Endothelial cell of umbilical vein (primary cell): ENCODE measurements at regions not wholly inside any gene's neighbourhood (a gene's known extent, or its start where the extent isn't known, plus 50 kb on each side); places are given as distances from the start of the nearest gene placed in this dataset.

ENCODE experiments used
- BruUV-seq: library from RNA; stranded (reverse); fragments of 400-500 nt; replicated peaks from 2 replicates; lab custom pipeline; 2021; lab: Mats Ljungman, UMichigan
- CTCF ChIA-PET: fragments of 300-600, 350-600 bp; sonication (Branson Sonifier 250); formaldehyde crosslinking; loops from one replicate; lab custom pipeline; 2021; ENCODE audit warnings: antibody characterized with exemption, inconsistent platforms; lab: Charles Lee
- POLR2A ChIA-PET: fragments of 300-600, 350-600 bp; sonication (Branson Sonifier 250); formaldehyde crosslinking; loops from one replicate; lab custom pipeline; 2021; ENCODE audit warnings: antibody characterized with exemption, inconsistent platforms; lab: Charles Lee
- DNase-seq: peaks from one replicate; pipeline ENCODE4 v3.0.0-alpha.2; 2011; ENCODE audit warnings: low read depth, low spot score
- FAIRE-seq: peaks from 2 replicates; lab custom pipeline; 2011; peaks lifted over from hg19 to GRCh38; lab: Jason Lieb, UNC
- H2AFZ ChIP-seq: 2 replicates; pipeline ENCODE4 v1.6.0; 2012; ENCODE audit warnings: low read depth, low read length, control low read depth, inconsistent platforms
- H3K27ac ChIP-seq: 2 replicates; pipeline ENCODE4 v1.5.1; 2011; ENCODE audit warnings: low read depth, mild to moderate bottlenecking, control low read depth, low read length, moderate library complexity; ENCODE audit not compliant: insufficient read depth
- H3K27me3 ChIP-seq, 2 experiments: 2 replicates each; pipeline versions ENCODE4 v1.6.0 to v1.6.1; 2011; ENCODE audit warnings: low read length in 2 of 2, mixed read lengths in 1 of 2; ENCODE audit not compliant: control insufficient read depth in 2 of 2, insufficient read depth in 2 of 2
- H3K36me3 ChIP-seq, 2 experiments: 2 replicates in 1 of 2; 3 replicates in 1 of 2; pipeline ENCODE4 v1.5.1; 2011; ENCODE audit warnings: low read length in 2 of 2, mild to moderate bottlenecking in 1 of 2, moderate library complexity in 1 of 2; ENCODE audit not compliant: control insufficient read depth in 2 of 2, insufficient read depth in 2 of 2; ENCODE audit errors: extremely low read depth in 1 of 2
- H3K4me1 ChIP-seq: 3 replicates; pipeline ENCODE4 v1.5.1; 2011; ENCODE audit warnings: mild to moderate bottlenecking, low read length; ENCODE audit not compliant: control insufficient read depth, insufficient read depth; ENCODE audit errors: extremely low read depth
- H3K4me2 ChIP-seq: 2 replicates; pipeline ENCODE4 v1.6.1; 2011; ENCODE audit warnings: low read length, control low read depth, mixed read lengths; ENCODE audit not compliant: insufficient read depth
- H3K4me3 ChIP-seq, 3 experiments: fragments of 200-600 bp in 1 of 3; sonication (generic), shearing (Covaris generic) in 1 of 3; replicated peaks in 1 of 3; 2 replicates each; pipeline ENCODE4 v1.5.1; 2011 to 2016; ENCODE audit warnings: control low read depth in 3 of 3, low read length in 3 of 3, mild to moderate bottlenecking in 2 of 3, inconsistent platforms in 1 of 3, low read depth in 1 of 3, moderate library complexity in 1 of 3; ENCODE audit not compliant: insufficient read depth in 1 of 3
- H3K79me2 ChIP-seq: 2 replicates; pipeline ENCODE4 v1.6.0; 2012; ENCODE audit warnings: low read length, inconsistent platforms; ENCODE audit not compliant: control insufficient read depth, insufficient read depth
- H3K9ac ChIP-seq: replicated peaks from 2 replicates; pipeline ENCODE3; 2011; ENCODE audit warnings: low read length, control low read depth; ENCODE audit not compliant: insufficient read depth; ENCODE audit errors: extremely low read depth
- H3K9me1 ChIP-seq: replicated peaks from 3 replicates; pipeline ENCODE4 v1.6.0; 2011; ENCODE audit warnings: mild to moderate bottlenecking, low read length; ENCODE audit not compliant: control insufficient read depth, insufficient read depth; ENCODE audit errors: extremely low read depth
- H3K9me3 ChIP-seq: replicated peaks from 2 replicates; pipeline ENCODE4 v1.5.1; 2012; ENCODE audit warnings: low read length, inconsistent platforms; ENCODE audit not compliant: control insufficient read depth, insufficient read depth
- H4K20me1 ChIP-seq: replicated peaks from 2 replicates; pipeline ENCODE3; 2011; ENCODE audit warnings: mild to moderate bottlenecking, low read length; ENCODE audit not compliant: control insufficient read depth, insufficient read depth; ENCODE audit errors: extremely low read depth
- CTCF ChIP-seq, 2 donors: IDR thresholded peaks; 1 replicate in 1 of 2; 2 replicates in 1 of 2; pipeline ENCODE4 v1.5.1; 2011; ENCODE audit warnings: low read length in 2 of 2, mild to moderate bottlenecking in 2 of 2, moderate library complexity in 2 of 2, control low read depth in 1 of 2, inconsistent platforms in 1 of 2, low read depth in 1 of 2; ENCODE audit not compliant: insufficient read depth in 1 of 2; ENCODE audit errors: extremely low read depth in 1 of 2
- EZH2 ChIP-seq: IDR thresholded peaks from 2 replicates; pipeline ENCODE4 v1.6.1; 2012; ENCODE audit warnings: borderline replicate concordance, low read depth, mild to moderate bottlenecking, moderate library complexity, low read length, inconsistent platforms; ENCODE audit not compliant: severe bottlenecking
- FOS ChIP-seq: IDR thresholded peaks from 2 replicates; pipeline ENCODE4 v1.6.1; 2011; ENCODE audit warnings: mild to moderate bottlenecking, low read length, moderate library complexity, borderline replicate concordance; ENCODE audit not compliant: insufficient read depth
- GATA2 ChIP-seq: IDR thresholded peaks from 2 replicates; pipeline ENCODE4 v1.7.0; 2011; ENCODE audit warnings: low read depth, mild to moderate bottlenecking, moderate library complexity, mixed read lengths, low read length; ENCODE audit not compliant: insufficient read length, insufficient read depth
- JUN ChIP-seq: IDR thresholded peaks from 2 replicates; pipeline ENCODE4 v1.6.1; 2011; ENCODE audit warnings: borderline replicate concordance, low read depth; ENCODE audit not compliant: insufficient read length, insufficient read depth
- MYC ChIP-seq: IDR thresholded peaks from one replicate; pipeline ENCODE4 v1.6.1; 2011; ENCODE audit warnings: mild to moderate bottlenecking, low read depth, low read length
- POLR2A ChIP-seq: IDR thresholded peaks from 2 replicates; pipeline ENCODE4 v1.6.1; 2012; ENCODE audit warnings: low read depth, mild to moderate bottlenecking, control low read depth, low read length
- POLR2AphosphoS5 ChIP-seq: IDR thresholded peaks from 2 replicates; pipeline ENCODE4 v1.6.1; 2012; ENCODE audit warnings: low read depth, mild to moderate bottlenecking, control low read depth, low read length, moderate library complexity; ENCODE audit not compliant: insufficient read depth
- dilution Hi-C: fragments of 300-500 bp; cut with MboI; formaldehyde crosslinking; loops from one replicate; pipeline ENCODE4 v1.15.0; 2019; ENCODE audit warnings: low sequenced_read_pairs; ENCODE audit not compliant: extremely low pct_ligation_motif_present
- intact Hi-C: fragments of 100-400 bp; cut with micrococcal nuclease; formaldehyde crosslinking; loops from one replicate; pipeline ENCODE4 v1.10.0; 2022
- TF ChIP-seq, protein P1 (sequence below): IDR thresholded peaks from 2 replicates; pipeline ENCODE4 v1.6.1; 2011; ENCODE audit not compliant: insufficient read depth, insufficient read length

- no peak for DNase-seq
- FAIRE-seq = no peak
- Histone ChIP-seq H3K4me2 (no peak overlapping the region), H3K27ac (no peak overlapping the region), H3K9ac (no peak overlapping the region), H3K27me3 (no peaks in the 10 kb centered on the region), H3K4me3 (no peak overlapping the region), H3K4me1 (no peaks in the 10 kb centered on the region), H3K36me3 (no peaks in the 10 kb centered on the region), H3K9me1 (no peaks in the 10 kb centered on the region), H4K20me1 (no peaks in the 10 kb centered on the region), H3K9me3 (no peaks in the 10 kb centered on the region), H3K79me2 (peaks cover 14% of the 10 kb centered on the region), H2AFZ (no peak overlapping the region)
- CTCF ChIA-PET = no interaction called here
- intact Hi-C loops = no loop called here
- no TSS peak for BruUV-seq
- POLR2A ChIA-PET = no interaction called here
- dilution Hi-C loops = no loop called here
- TF ChIP-seq, protein P1, sequence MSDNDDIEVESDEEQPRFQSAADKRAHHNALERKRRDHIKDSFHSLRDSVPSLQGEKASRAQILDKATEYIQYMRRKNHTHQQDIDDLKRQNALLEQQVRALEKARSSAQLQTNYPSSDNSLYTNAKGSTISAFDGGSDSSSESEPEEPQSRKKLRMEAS = no peak
- TF ChIP-seq EZH2 (no peak), POLR2A (no peak), FOS (no peak), POLR2AphosphoS5 (no peak), CTCF (IDR thresholded peaks at IDR 0.05; ENCODE audit: extremely low read depth in 1 of 2, insufficient read depth in 1 of 2, low read depth in 1 of 2, low read length in 2 of 2) (no peak), GATA2 (no peak), JUN (no peak), MYC (no peak)
Measured at GRCh38 chr6:77371748-77372147, 91.5 kb downstream of the HTR1B start.
